Natural killer cell (primary cell): ENCODE measurements at regions not wholly inside any gene's neighbourhood (a gene's known extent, or its start where the extent isn't known, plus 50 kb on each side); places are given as distances from the start of the nearest gene placed in this dataset.

Experiments
- ATAC-seq, 3 donors: fragments of 150-1000 bp in 2 of 3; fragments of 200-7000 bp in 1 of 3; cut with Tn5 transposase; 1 replicate in 1 of 3; 2 replicates in 2 of 3; pipeline ENCODE4 v1.10.0; 2021; ENCODE audit warnings: mild to moderate bottlenecking in 2 of 3, moderate library complexity in 2 of 3
- DNase-seq, 2 donors: peaks; one replicate each; pipeline versions ENCODE4 v3.0.0 to v3.0.0-alpha.2; 2013 to 2021; ENCODE audit warnings: mixed read lengths in 1 of 2
- H3K27ac ChIP-seq: one replicate; pipeline ENCODE4 v1.5.1; 2013; ENCODE audit warnings: mild to moderate bottlenecking, low read length
- H3K27me3 ChIP-seq: one replicate; pipeline ENCODE4 v1.6.1; 2013; ENCODE audit warnings: low read length; ENCODE audit not compliant: control insufficient read depth, insufficient read depth
- H3K36me3 ChIP-seq: one replicate; pipeline ENCODE4 v1.6.1; 2013; ENCODE audit warnings: low read length; ENCODE audit not compliant: control insufficient read depth, insufficient read depth
- H3K4me1 ChIP-seq: one replicate; pipeline ENCODE4 v1.6.1; 2013; ENCODE audit warnings: low read length; ENCODE audit not compliant: control insufficient read depth, insufficient read depth
- H3K4me3 ChIP-seq: one replicate; pipeline ENCODE4 v1.5.1; 2013; ENCODE audit warnings: low read length
- H3K9me3 ChIP-seq: one replicate; pipeline ENCODE4 v1.6.1; 2013; ENCODE audit warnings: low read length; ENCODE audit not compliant: control insufficient read depth, insufficient read depth
- H3K27ac Mint-ChIP-seq, 2 donors: one replicate each; pipeline ENCODE4 v1.8.0; 2022; ENCODE audit warnings: mild to moderate bottlenecking in 2 of 2, mixed read lengths in 2 of 2, moderate library complexity in 1 of 2
- H3K27me3 Mint-ChIP-seq, 2 donors: one replicate each; pipeline ENCODE4 v1.8.0; 2022; ENCODE audit warnings: low read depth in 2 of 2, mixed read lengths in 2 of 2
- H3K36me3 Mint-ChIP-seq: one replicate; pipeline ENCODE4 v1.8.0; 2022; ENCODE audit warnings: mixed read lengths
- H3K4me1 Mint-ChIP-seq, 2 donors: one replicate each; pipeline ENCODE4 v1.8.0; 2022; ENCODE audit warnings: mixed read lengths in 2 of 2
- H3K4me3 Mint-ChIP-seq: one replicate; pipeline ENCODE4 v1.8.0; 2022; ENCODE audit warnings: mild to moderate bottlenecking, moderate library complexity, mixed read lengths
- H3K9me3 Mint-ChIP-seq, 2 donors: one replicate each; pipeline ENCODE4 v1.8.0; 2022; ENCODE audit warnings: mixed read lengths in 2 of 2
- WGBS: methylation state at CpG from one replicate; pipeline ENCODE4 v1.1.7; 2013; ENCODE audit warnings: missing lambda C conversion rate; ENCODE audit not compliant: insufficient coverage; 5-methylcytosine and 5-hydroxymethylcytosine counted together
- intact Hi-C: fragments of 100-400 bp; cut with micrococcal nuclease; formaldehyde crosslinking; loops from one replicate; pipeline ENCODE4 v1.14.2; 2022
- TF ChIP-seq, protein P1 (sequence below): fragments of 200-600 bp; IDR thresholded peaks from one replicate; pipeline ENCODE4 v1.8.0; 2022; ENCODE audit warnings: antibody characterized with exemption

DNA sequence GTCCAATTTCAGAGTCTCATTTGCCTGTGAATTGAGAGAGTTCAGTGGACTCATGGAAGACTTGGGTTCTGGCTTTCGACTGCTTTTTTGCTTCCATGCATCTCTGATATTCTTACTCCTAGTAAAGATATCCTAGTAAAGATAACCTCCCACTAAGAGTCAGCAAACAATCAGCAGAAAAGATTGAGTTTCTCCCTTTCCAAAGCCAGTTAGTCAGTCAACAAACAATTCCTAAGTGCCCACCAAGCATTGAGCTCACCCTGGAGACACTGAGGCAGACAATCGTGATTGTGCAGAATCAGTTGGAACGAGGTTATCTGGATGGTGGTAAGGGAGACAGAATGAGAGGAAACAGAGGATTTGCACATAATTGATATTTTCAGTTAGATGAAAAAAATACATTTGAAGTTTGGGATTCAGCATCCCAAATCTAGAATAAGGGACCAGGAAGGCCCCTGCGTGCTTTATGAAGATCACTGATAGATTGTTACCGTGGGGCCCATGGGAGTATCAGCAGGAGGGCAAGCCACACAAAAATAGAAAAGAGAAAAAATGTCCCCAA lies 99.7 kb upstream of the SLC38A2 start:
- WGBS, result 92% methylated on average over 5 of the region's 5 CpGs
- no peak for ATAC-seq
- no peaks in the 10 kb centered on the region for H3K27me3 ChIP-seq
- H3K9me3 Mint-ChIP-seq, result peaks cover 0 to 2% of the 10 kb centered on the region in 2 donors
- H3K27ac Mint-ChIP-seq, result peak overlapping the region; percentile 27 to 96
- TF ChIP-seq, protein P1, sequence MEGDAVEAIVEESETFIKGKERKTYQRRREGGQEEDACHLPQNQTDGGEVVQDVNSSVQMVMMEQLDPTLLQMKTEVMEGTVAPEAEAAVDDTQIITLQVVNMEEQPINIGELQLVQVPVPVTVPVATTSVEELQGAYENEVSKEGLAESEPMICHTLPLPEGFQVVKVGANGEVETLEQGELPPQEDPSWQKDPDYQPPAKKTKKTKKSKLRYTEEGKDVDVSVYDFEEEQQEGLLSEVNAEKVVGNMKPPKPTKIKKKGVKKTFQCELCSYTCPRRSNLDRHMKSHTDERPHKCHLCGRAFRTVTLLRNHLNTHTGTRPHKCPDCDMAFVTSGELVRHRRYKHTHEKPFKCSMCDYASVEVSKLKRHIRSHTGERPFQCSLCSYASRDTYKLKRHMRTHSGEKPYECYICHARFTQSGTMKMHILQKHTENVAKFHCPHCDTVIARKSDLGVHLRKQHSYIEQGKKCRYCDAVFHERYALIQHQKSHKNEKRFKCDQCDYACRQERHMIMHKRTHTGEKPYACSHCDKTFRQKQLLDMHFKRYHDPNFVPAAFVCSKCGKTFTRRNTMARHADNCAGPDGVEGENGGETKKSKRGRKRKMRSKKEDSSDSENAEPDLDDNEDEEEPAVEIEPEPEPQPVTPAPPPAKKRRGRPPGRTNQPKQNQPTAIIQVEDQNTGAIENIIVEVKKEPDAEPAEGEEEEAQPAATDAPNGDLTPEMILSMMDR, result no peak
- H3K4me3 ChIP-seq, result no peak overlapping the region
- H3K9me3 ChIP-seq, result no peaks in the 10 kb centered on the region
- intact Hi-C loops, result loop anchor here (5.0 kb wide), 1 partner anchor 90 kb away; no protein-coding TSS in a partner anchor
- peaks cover 18% of the 10 kb centered on the region for H3K4me1 ChIP-seq
- H3K36me3 Mint-ChIP-seq, result peaks cover 6% of the 10 kb centered on the region
- peaks cover 42 to 45% of the 10 kb centered on the region in 2 donors for H3K4me1 Mint-ChIP-seq
- no peaks in the 10 kb centered on the region for H3K27me3 Mint-ChIP-seq
- DNase-seq, result no peak
- no peak overlapping the region for H3K27ac ChIP-seq
- H3K4me3 Mint-ChIP-seq, result no peak overlapping the region
- H3K36me3 ChIP-seq, result no peaks in the 10 kb centered on the region

DNA sequence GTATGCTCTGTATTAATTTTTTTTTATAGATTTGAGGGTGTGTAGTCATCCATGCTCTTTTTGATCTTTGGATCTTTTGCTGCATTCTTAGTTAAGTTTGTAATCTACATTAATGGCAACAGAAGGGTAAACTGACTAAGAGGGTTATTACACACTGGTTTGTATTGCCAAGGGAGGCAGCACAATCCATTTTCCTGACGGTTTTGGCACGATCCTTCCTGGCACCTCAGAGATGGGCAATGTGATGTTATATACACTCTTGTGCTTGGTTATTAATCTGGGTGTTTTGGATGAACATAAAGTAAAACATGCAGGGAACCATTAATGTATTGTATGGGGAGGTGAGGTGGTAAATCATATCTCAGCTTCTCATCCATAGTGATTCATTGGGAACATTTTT lies 98.8 kb upstream of the SLC38A2 start:
- 100% methylated on average over 2 of the region's 2 CpGs for WGBS
- intact Hi-C loops, result loop anchor here (2.0 to 5.0 kb wide), 2 partner anchors 91 to 189 kb away; no protein-coding TSS in a partner anchor
- no peaks in the 10 kb centered on the region for H3K36me3 ChIP-seq
- TF ChIP-seq, protein P1, result no peak
- peaks cover 42 to 43% of the 10 kb centered on the region in 2 donors for H3K4me1 Mint-ChIP-seq
- peaks cover 0 to 2% of the 10 kb centered on the region in 2 donors for H3K9me3 Mint-ChIP-seq
- no peak overlapping the region for H3K4me3 ChIP-seq
- no peak for DNase-seq
- H3K27me3 ChIP-seq, result no peaks in the 10 kb centered on the region
- peaks cover 18% of the 10 kb centered on the region for H3K4me1 ChIP-seq
- H3K9me3 ChIP-seq, result no peaks in the 10 kb centered on the region
- ATAC-seq, result no peak
- H3K27ac ChIP-seq, result no peak overlapping the region
- H3K36me3 Mint-ChIP-seq, result peaks cover 6% of the 10 kb centered on the region
- no peaks in the 10 kb centered on the region for H3K27me3 Mint-ChIP-seq
- peak overlapping the region; percentile 63 for H3K4me3 Mint-ChIP-seq
- H3K27ac Mint-ChIP-seq, result peak overlapping the region; percentile 80 to 96

DNA sequence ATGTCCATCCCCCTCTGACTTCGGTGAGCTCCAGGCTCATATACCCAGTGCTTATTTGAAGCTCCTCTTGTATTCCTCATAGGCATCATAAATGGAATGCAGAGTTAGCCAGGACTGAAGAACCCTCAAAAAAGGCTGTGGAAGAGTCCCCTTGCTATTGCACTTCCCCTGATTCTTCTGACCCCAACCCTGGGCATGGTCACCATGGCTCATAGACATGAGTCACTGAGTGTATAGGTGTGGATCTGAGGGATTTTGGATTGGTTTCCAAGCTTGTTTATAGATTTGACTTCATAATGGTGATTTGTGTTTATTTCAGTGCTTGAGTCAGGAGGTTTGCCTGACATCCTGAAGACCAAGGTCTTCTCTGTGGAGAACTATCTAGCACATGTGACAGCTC lies 98.4 kb upstream of the SLC38A2 start:
- WGBS, result 68% methylated on average over 1 of the region's 1 CpG
- Histone ChIP-seq H3K27ac (no peak overlapping the region), H3K9me3 (no peaks in the 10 kb centered on the region), H3K36me3 (no peaks in the 10 kb centered on the region), H3K4me1 (peaks cover 18% of the 10 kb centered on the region), H3K4me3 (no peak overlapping the region), H3K27me3 (no peaks in the 10 kb centered on the region)
- peak overlapping the region; percentile 63 for H3K4me3 Mint-ChIP-seq
- H3K27me3 Mint-ChIP-seq, result no peaks in the 10 kb centered on the region
- TF ChIP-seq, protein P1, result no peak
- ATAC-seq (peak in 1 of 3 donors; percentile 15), DNase-seq (no peak)
- peak overlapping the region; percentile 80 to 96 for H3K27ac Mint-ChIP-seq
- peaks cover 6% of the 10 kb centered on the region for H3K36me3 Mint-ChIP-seq
- H3K4me1 Mint-ChIP-seq, result peaks cover 38% of the 10 kb centered on the region in 2 donors
- peaks cover 0 to 2% of the 10 kb centered on the region in 2 donors for H3K9me3 Mint-ChIP-seq
- intact Hi-C loops, result loop anchor here (1.0 to 5.0 kb wide), 3 partner anchors 91 to 190 kb away; partner anchors contain the start of gene SLC38A2
